Natural killer cell (primary cell): ENCODE measurements at regions not wholly inside any gene's neighbourhood (a gene's known extent, or its start where the extent isn't known, plus 50 kb on each side); places are given as distances from the start of the nearest gene placed in this dataset.

Source experiments
- ATAC-seq, 3 donors: fragments of 150-1000 bp in 2 of 3; fragments of 200-7000 bp in 1 of 3; cut with Tn5 transposase; 1 replicate in 1 of 3; 2 replicates in 2 of 3; pipeline ENCODE4 v1.10.0; 2021; ENCODE audit warnings: mild to moderate bottlenecking in 2 of 3, moderate library complexity in 2 of 3
- DNase-seq, 2 donors: peaks; one replicate each; pipeline versions ENCODE4 v3.0.0 to v3.0.0-alpha.2; 2013 to 2021; ENCODE audit warnings: mixed read lengths in 1 of 2
- H3K27ac ChIP-seq: one replicate; pipeline ENCODE4 v1.5.1; 2013; ENCODE audit warnings: mild to moderate bottlenecking, low read length
- H3K27me3 ChIP-seq: one replicate; pipeline ENCODE4 v1.6.1; 2013; ENCODE audit warnings: low read length; ENCODE audit not compliant: control insufficient read depth, insufficient read depth
- H3K36me3 ChIP-seq: one replicate; pipeline ENCODE4 v1.6.1; 2013; ENCODE audit warnings: low read length; ENCODE audit not compliant: control insufficient read depth, insufficient read depth
- H3K4me1 ChIP-seq: one replicate; pipeline ENCODE4 v1.6.1; 2013; ENCODE audit warnings: low read length; ENCODE audit not compliant: control insufficient read depth, insufficient read depth
- H3K4me3 ChIP-seq: one replicate; pipeline ENCODE4 v1.5.1; 2013; ENCODE audit warnings: low read length
- H3K9me3 ChIP-seq: one replicate; pipeline ENCODE4 v1.6.1; 2013; ENCODE audit warnings: low read length; ENCODE audit not compliant: control insufficient read depth, insufficient read depth
- H3K27ac Mint-ChIP-seq, 2 donors: one replicate each; pipeline ENCODE4 v1.8.0; 2022; ENCODE audit warnings: mild to moderate bottlenecking in 2 of 2, mixed read lengths in 2 of 2, moderate library complexity in 1 of 2
- H3K27me3 Mint-ChIP-seq, 2 donors: one replicate each; pipeline ENCODE4 v1.8.0; 2022; ENCODE audit warnings: low read depth in 2 of 2, mixed read lengths in 2 of 2
- H3K36me3 Mint-ChIP-seq: one replicate; pipeline ENCODE4 v1.8.0; 2022; ENCODE audit warnings: mixed read lengths
- H3K4me1 Mint-ChIP-seq, 2 donors: one replicate each; pipeline ENCODE4 v1.8.0; 2022; ENCODE audit warnings: mixed read lengths in 2 of 2
- H3K4me3 Mint-ChIP-seq: one replicate; pipeline ENCODE4 v1.8.0; 2022; ENCODE audit warnings: mild to moderate bottlenecking, moderate library complexity, mixed read lengths
- H3K9me3 Mint-ChIP-seq, 2 donors: one replicate each; pipeline ENCODE4 v1.8.0; 2022; ENCODE audit warnings: mixed read lengths in 2 of 2
- CTCF ChIP-seq: fragments of 200-600 bp; IDR thresholded peaks from one replicate; pipeline ENCODE4 v1.8.0; 2022; ENCODE audit warnings: antibody characterized with exemption
- WGBS: methylation state at CpG from one replicate; pipeline ENCODE4 v1.1.7; 2013; ENCODE audit warnings: missing lambda C conversion rate; ENCODE audit not compliant: insufficient coverage; 5-methylcytosine and 5-hydroxymethylcytosine counted together
- intact Hi-C: fragments of 100-400 bp; cut with micrococcal nuclease; formaldehyde crosslinking; loops from one replicate; pipeline ENCODE4 v1.14.2; 2022

- Histone ChIP-seq H3K27ac (no peak overlapping the region), H3K36me3 (no peaks in the 10 kb centered on the region), H3K4me1 (peaks cover 5% of the 10 kb centered on the region), H3K4me3 (no peak overlapping the region), H3K9me3 (no peaks in the 10 kb centered on the region), H3K27me3 (peaks cover 8% of the 10 kb centered on the region)
- 87% methylated on average over 9 of the region's 9 CpGs for WGBS
- Mint-ChIP-seq H3K9me3 (peaks cover 0 to 2% of the 10 kb centered on the region in 2 donors), H3K4me1 (peaks cover 10 to 11% of the 10 kb centered on the region in 2 donors), H3K36me3 (no peaks in the 10 kb centered on the region), H3K27me3 (peaks cover 20 to 49% of the 10 kb centered on the region in 2 donors), H3K4me3 (no peak overlapping the region), H3K27ac (no peak overlapping the region)
- no peak for TF ChIP-seq CTCF
- DNase-seq (no peak), ATAC-seq (no peak)
- intact Hi-C loops: no loop called here
These were observed 541.6 kb upstream of the NRP1 start for GRCh38 chr10:33875924-33876583.

GRCh38 chr10:33871061-33871956, 536.8 kb upstream of the NRP1 start:
- H3K4me3 Mint-ChIP-seq: no peak overlapping the region
- no peak for TF ChIP-seq CTCF
- intact Hi-C loops: no loop called here
- DNase-seq (no peak), ATAC-seq (peak in 1 of 3 donors; percentile 32)
- H3K9me3 Mint-ChIP-seq: no peaks in the 10 kb centered on the region
- peaks cover 26 to 65% of the 10 kb centered on the region in 2 donors for H3K27me3 Mint-ChIP-seq
- Histone ChIP-seq H3K36me3 (no peaks in the 10 kb centered on the region), H3K9me3 (no peaks in the 10 kb centered on the region), H3K4me3 (no peak overlapping the region), H3K27ac (no peak overlapping the region), H3K27me3 (peaks cover 10% of the 10 kb centered on the region), H3K4me1 (peaks cover 6% of the 10 kb centered on the region)
- peaks cover 12 to 18% of the 10 kb centered on the region in 2 donors for H3K4me1 Mint-ChIP-seq
- no peak overlapping the region for H3K27ac Mint-ChIP-seq
- WGBS: 71% methylated on average over 4 of the region's 5 CpGs
- no peaks in the 10 kb centered on the region for H3K36me3 Mint-ChIP-seq

GRCh38 chr10:33869481-33869880, 535.0 kb upstream of the NRP1 start:
- H3K27me3 Mint-ChIP-seq: peaks cover 30 to 76% of the 10 kb centered on the region in 2 donors
- intact Hi-C loops: no loop called here
- no peak overlapping the region for H3K27ac ChIP-seq
- peaks cover 6% of the 10 kb centered on the region for H3K4me1 ChIP-seq
- no peaks in the 10 kb centered on the region for H3K9me3 Mint-ChIP-seq
- TF ChIP-seq CTCF: no peak
- H3K4me3 Mint-ChIP-seq: no peak overlapping the region
- WGBS: 91% methylated on average over 2 of the region's 2 CpGs
- peaks cover 10% of the 10 kb centered on the region for H3K27me3 ChIP-seq
- H3K4me3 ChIP-seq: no peak overlapping the region
- DNase-seq: no peak
- no peaks in the 10 kb centered on the region for H3K36me3 Mint-ChIP-seq
- no peak for ATAC-seq
- H3K4me1 Mint-ChIP-seq: peaks cover 12 to 18% of the 10 kb centered on the region in 2 donors
- no peaks in the 10 kb centered on the region for H3K36me3 ChIP-seq
- H3K9me3 ChIP-seq: no peaks in the 10 kb centered on the region
- no peak overlapping the region for H3K27ac Mint-ChIP-seq
